HepG2 (cell line): ENCODE measurements at regions not wholly inside any gene's neighbourhood (a gene's known extent, or its start where the extent isn't known, plus 50 kb on each side); places are given as distances from the start of the nearest gene placed in this dataset.

Experiments
- ATAC-seq: fragments of 200-7000 bp; cut with Tn5 transposase; 3 replicates; pipeline ENCODE4 v1.9.1; 2020; ENCODE audit warnings: mild to moderate bottlenecking, moderate library complexity
- BruUV-seq: library from RNA; stranded (reverse); fragments of 400-500 nt; replicated peaks from 2 replicates; lab custom pipeline; 2021; lab: Mats Ljungman, UMichigan
- CTCF ChIA-PET: fragments of 300-600 bp; formaldehyde crosslinking; extraction: SDS; loops from one replicate; lab custom pipeline; 2021; ENCODE audit warnings: low total read pairs, inconsistent platforms, low intra/inter-chr PET ratio; lab: Yijun Ruan, JAX
- POLR2A ChIA-PET: fragments of 350-600 bp; sonication (Branson Sonifier 250); formaldehyde crosslinking; loops from one replicate; lab custom pipeline; 2020; ENCODE audit warnings: antibody characterized with exemption, inconsistent platforms; lab: Yijun Ruan, JAX
- DNase-seq: peaks from one replicate; pipeline ENCODE4 v3.0.0-alpha.2; 2015; ENCODE audit warnings: low spot score
- FAIRE-seq: peaks from 3 replicates; lab custom pipeline; 2011; peaks lifted over from hg19 to GRCh38; lab: Jason Lieb, UNC
- H2AFZ ChIP-seq: one replicate; pipeline ENCODE4 v1.6.1; 2011; ENCODE audit warnings: low read length, inconsistent platforms
- H3K27ac ChIP-seq: fragments of 300-600 bp; 3 replicates; pipeline ENCODE4 v1.8.0; 2011; ENCODE audit warnings: mixed run types, mild to moderate bottlenecking, mixed read lengths, low read length, inconsistent platforms; ENCODE audit not compliant: insufficient read depth; ENCODE audit errors: extremely low read length
- H3K27me3 ChIP-seq, 2 experiments: fragments of 200-600 bp in 1 of 2; 2 replicates in 1 of 2; 3 replicates in 1 of 2; pipeline versions ENCODE4 v1.6.0 to v1.8.0; 2011; ENCODE audit warnings: low read length in 2 of 2, mild to moderate bottlenecking in 2 of 2, moderate library complexity in 2 of 2, inconsistent platforms in 1 of 2; ENCODE audit not compliant: insufficient read depth in 2 of 2, control insufficient read depth in 1 of 2
- H3K36me3 ChIP-seq, 2 experiments: fragments of 200-600 bp in 1 of 2; replicated peaks in 1 of 2; 2 replicates in 1 of 2; 3 replicates in 1 of 2; pipeline versions ENCODE4 v1.5.1 to v1.8.0; 2011; ENCODE audit warnings: low read length in 2 of 2, inconsistent platforms in 1 of 2; ENCODE audit not compliant: insufficient read depth in 2 of 2, control insufficient read depth in 1 of 2
- H3K4me1 ChIP-seq: 2 replicates; pipeline ENCODE4 v1.5.1; 2012; ENCODE audit warnings: low read length, inconsistent platforms; ENCODE audit not compliant: insufficient read depth
- H3K4me2 ChIP-seq: 2 replicates; pipeline ENCODE4 v1.6.0; 2011; ENCODE audit warnings: low read depth, low read length, inconsistent platforms
- H3K4me3 ChIP-seq, 3 experiments: fragments of 200-600 bp in 1 of 3; sonication (generic), shearing (Covaris generic) in 1 of 3; replicated peaks in 1 of 3; 2 replicates each; pipeline ENCODE4 v1.5.1; 2011 to 2016; ENCODE audit warnings: low read length in 3 of 3, inconsistent platforms in 2 of 3, low read depth in 2 of 3, mild to moderate bottlenecking in 2 of 3, control low read depth in 1 of 3, mixed read lengths in 1 of 3; ENCODE audit not compliant: insufficient read depth in 1 of 3
- H3K79me2 ChIP-seq: one replicate; pipeline ENCODE4 v1.6.1; 2011; ENCODE audit warnings: low read length, inconsistent platforms; ENCODE audit not compliant: insufficient read depth
- H3K9ac ChIP-seq: 2 replicates; pipeline ENCODE4 v1.6.0; 2011; ENCODE audit warnings: mild to moderate bottlenecking, low read depth, low read length, inconsistent platforms; ENCODE audit not compliant: insufficient read depth
- H3K9me3 ChIP-seq: 2 replicates; pipeline ENCODE4 v1.5.1; 2012; ENCODE audit warnings: mild to moderate bottlenecking, low read length
- H4K20me1 ChIP-seq: 2 replicates; pipeline ENCODE4 v1.6.0; 2011; ENCODE audit warnings: inconsistent platforms, mild to moderate bottlenecking, low read length, moderate library complexity; ENCODE audit not compliant: insufficient read depth
- ESRRA ChIP-seq: sonication (generic); formaldehyde crosslinking; IDR thresholded peaks from 2 replicates; pipeline ENCODE4 v1.5.1; 2020; ENCODE audit warnings: mild to moderate bottlenecking, low read depth, missing genetic modification reagents
- MAFF ChIP-seq: IDR thresholded peaks from 2 replicates; pipeline ENCODE4 v1.6.1; 2011; ENCODE audit warnings: low read depth, low read length, improper control_type of control experiment
- MAFK ChIP-seq, 2 experiments: IDR thresholded peaks in 1 of 2; conservative IDR thresholded peaks in 1 of 2; 2 replicates each; pipeline ENCODE4 v1.6.1; 2011; ENCODE audit warnings: improper control_type of control experiment in 2 of 2, low read length in 2 of 2
- MAZ ChIP-seq, 2 experiments: sonication (generic) in 1 of 2; formaldehyde crosslinking in 1 of 2; IDR thresholded peaks; 2 replicates each; pipeline versions ENCODE4 v1.5.0 to v1.6.1; 2012 to 2020; ENCODE audit warnings: low read depth in 2 of 2, mild to moderate bottlenecking in 2 of 2, borderline replicate concordance in 1 of 2, improper control_type of control experiment in 1 of 2, low read length in 1 of 2, missing genetic modification reagents in 1 of 2, moderate library complexity in 1 of 2
- MTF2 ChIP-seq: sonication (generic); formaldehyde crosslinking; IDR thresholded peaks from 2 replicates; pipeline ENCODE4 v1.5.0; 2020; ENCODE audit warnings: missing genetic modification reagents, borderline replicate concordance
- NAIF1 ChIP-seq: sonication (generic); formaldehyde crosslinking; IDR thresholded peaks from 2 replicates; pipeline ENCODE4 v1.5.0; 2020; ENCODE audit warnings: mild to moderate bottlenecking, missing genetic modification reagents, borderline replicate concordance
- NFATC3 ChIP-seq: sonication (generic); formaldehyde crosslinking; IDR thresholded peaks from 2 replicates; pipeline ENCODE4 v1.5.1; 2020; ENCODE audit warnings: mild to moderate bottlenecking, missing genetic modification reagents
- POLR2AphosphoS5 ChIP-seq: IDR thresholded peaks from 2 replicates; pipeline ENCODE4 v1.6.1; 2012; ENCODE audit warnings: low read depth, low read length
- RBAK ChIP-seq: sonication (generic); formaldehyde crosslinking; IDR thresholded peaks from 2 replicates; pipeline ENCODE4 v1.5.1; 2020; ENCODE audit warnings: mild to moderate bottlenecking, missing genetic modification reagents
- TAF15 ChIP-seq: fragments of 200-400 bp; formaldehyde crosslinking; IDR thresholded peaks from one replicate; pipeline ENCODE4 v1.6.1; 2018; ENCODE audit warnings: mild to moderate bottlenecking, low read depth, low read length; ENCODE audit not compliant: poor library complexity, severe bottlenecking
- ZNF546 ChIP-seq: sonication (generic); formaldehyde crosslinking; conservative IDR thresholded peaks from 2 replicates; pipeline ENCODE4 v1.8.1; 2023; ENCODE audit warnings: mild to moderate bottlenecking, missing genetic modification reagents
- ZNF776 ChIP-seq: sonication (generic); formaldehyde crosslinking; IDR thresholded peaks from 2 replicates; pipeline ENCODE4 v1.4.0; 2020; ENCODE audit warnings: mild to moderate bottlenecking, missing genetic modification reagents
- ZNF777 ChIP-seq: sonication (generic); formaldehyde crosslinking; IDR thresholded peaks from 2 replicates; pipeline ENCODE4 v1.4.0; 2020; ENCODE audit warnings: missing genetic modification reagents
- WGBS: methylation state at CpG from one replicate; pipeline ENCODE4 v1.1.6; 2017; ENCODE audit warnings: low lambda C conversion rate; 5-methylcytosine and 5-hydroxymethylcytosine counted together
- in situ Hi-C: cut with HindIII; loops from 2 replicates; pipeline ENCODE4 v1.10.0; 2017; ENCODE audit warnings: low pct_unique_long_range_greater_than_20kb; ENCODE audit not compliant: extremely low pct_ligation_motif_present
- intact Hi-C: fragments of 100-400 bp; cut with micrococcal nuclease; formaldehyde crosslinking; loops from one replicate; pipeline ENCODE4 v1.10.0; 2022; ENCODE audit not compliant: unreplicated experiment
- TF ChIP-seq, protein P1 (sequence below): sonication (generic); formaldehyde crosslinking; IDR thresholded peaks from 2 replicates; pipeline ENCODE4 v1.5.0; 2020; ENCODE audit warnings: missing genetic modification reagents
- TF ChIP-seq, protein P2 (sequence below): sonication (generic); formaldehyde crosslinking; IDR thresholded peaks from 2 replicates; pipeline ENCODE4 v1.8.0; 2022; ENCODE audit warnings: mild to moderate bottlenecking, missing genetic modification reagents
- TF ChIP-seq, protein P3 (sequence below): sonication (generic); formaldehyde crosslinking; IDR thresholded peaks from 2 replicates; pipeline ENCODE4 v1.9.0; 2021; ENCODE audit warnings: missing genetic modification reagents, borderline replicate concordance

DNA sequence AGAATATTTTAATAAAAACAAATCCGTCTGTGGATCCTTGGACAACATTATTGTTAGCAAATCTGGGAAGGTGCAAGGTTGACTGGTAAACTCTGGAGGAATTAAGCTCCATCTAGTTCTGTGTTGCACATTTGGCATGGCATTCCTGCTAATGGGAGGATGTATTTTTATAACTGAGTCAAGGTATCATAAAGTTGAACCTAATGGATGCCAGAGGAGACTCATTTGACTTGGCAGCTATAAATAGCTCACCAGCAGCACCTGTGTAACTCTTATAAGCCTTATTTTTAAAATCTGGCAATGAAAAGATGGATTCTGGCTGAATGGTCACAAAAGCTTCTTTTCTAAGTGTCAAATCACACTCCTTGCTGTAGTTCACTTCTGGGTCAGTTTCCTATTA, 118.5 kb upstream of the ADAMTS5 start:
- intact Hi-C loops (no loop called here), in situ Hi-C loops (no loop called here)
- no peaks in the 10 kb centered on the region for H3K27me3 ChIP-seq
- FAIRE-seq (no peak), ATAC-seq (no peak), DNase-seq (no peak)
- no peak overlapping the region for H3K4me2 ChIP-seq
- no peak overlapping the region for H3K27ac ChIP-seq
- no peak overlapping the region for H3K4me3 ChIP-seq
- peaks cover 90% of the 10 kb centered on the region for H3K9me3 ChIP-seq
- H3K36me3 ChIP-seq, result no peaks in the 10 kb centered on the region
- H3K79me2 ChIP-seq, result no peaks in the 10 kb centered on the region
- no TSS peak for BruUV-seq
- TF ChIP-seq ZNF776 (CRISPR knock-in tag) (no peak), MTF2 (CRISPR knock-in tag) (no peak), ZNF777 (CRISPR knock-in tag) (no peak), ZNF546 (CRISPR knock-in tag) (no peak), NFATC3 (CRISPR knock-in tag) (no peak), TAF15 (no peak), ESRRA (no peak), MAZ (IDR thresholded peaks at IDR 0.05; ENCODE audit: borderline replicate concordance, low read depth, low read length) (no peak), MAZ (CRISPR knock-in tag; IDR thresholded peaks at IDR 0.05; ENCODE audit: low read depth) (no peak)
- TF ChIP-seq, protein P1, sequence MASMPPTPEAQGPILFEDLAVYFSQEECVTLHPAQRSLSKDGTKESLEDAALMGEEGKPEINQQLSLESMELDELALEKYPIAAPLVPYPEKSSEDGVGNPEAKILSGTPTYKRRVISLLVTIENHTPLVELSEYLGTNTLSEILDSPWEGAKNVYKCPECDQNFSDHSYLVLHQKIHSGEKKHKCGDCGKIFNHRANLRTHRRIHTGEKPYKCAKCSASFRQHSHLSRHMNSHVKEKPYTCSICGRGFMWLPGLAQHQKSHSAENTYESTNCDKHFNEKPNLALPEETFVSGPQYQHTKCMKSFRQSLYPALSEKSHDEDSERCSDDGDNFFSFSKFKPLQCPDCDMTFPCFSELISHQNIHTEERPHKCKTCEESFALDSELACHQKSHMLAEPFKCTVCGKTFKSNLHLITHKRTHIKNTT, result no peak
- CTCF ChIA-PET, result no interaction called here
- POLR2A ChIA-PET, result no interaction called here
- no CpG with 5 or more reads among the region's 1 CpG for WGBS
- H3K4me1 ChIP-seq, result no peaks in the 10 kb centered on the region
- H2AFZ ChIP-seq, result no peak overlapping the region
- H4K20me1 ChIP-seq, result no peaks in the 10 kb centered on the region
- H3K9ac ChIP-seq, result no peak overlapping the region

DNA sequence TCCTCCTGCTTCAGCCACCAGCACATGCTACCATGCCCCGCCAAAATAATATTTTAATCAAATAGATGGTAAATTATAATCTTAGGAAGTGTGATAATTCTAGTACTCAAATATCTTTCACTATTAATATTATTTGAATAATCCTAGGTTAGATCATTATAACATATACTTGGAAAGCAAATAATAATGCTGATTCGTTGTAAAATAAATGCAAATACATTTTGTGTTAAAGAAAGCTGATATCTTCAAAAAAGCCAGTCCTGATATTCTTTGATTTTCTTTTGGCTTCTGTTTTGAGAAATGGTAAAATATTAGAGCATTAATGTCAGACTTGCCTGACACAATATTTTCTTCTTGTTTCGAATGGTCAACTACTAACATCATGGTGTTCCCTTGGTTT, 116.3 kb upstream of the ADAMTS5 start:
- Histone ChIP-seq H3K4me3 (no peak overlapping the region), H3K9me3 (peaks cover 90% of the 10 kb centered on the region), H3K36me3 (no peaks in the 10 kb centered on the region)
- DNase-seq (no peak), FAIRE-seq (no peak), ATAC-seq (no peak)
- ChIA-PET CTCF (no interaction called here), POLR2A (no interaction called here)
- in situ Hi-C loops, result no loop called here
- intact Hi-C loops, result no loop called here
- BruUV-seq, result no TSS peak
- WGBS, result 5% methylated on average over 3 of the region's 3 CpGs
- TF ChIP-seq, protein P2, sequence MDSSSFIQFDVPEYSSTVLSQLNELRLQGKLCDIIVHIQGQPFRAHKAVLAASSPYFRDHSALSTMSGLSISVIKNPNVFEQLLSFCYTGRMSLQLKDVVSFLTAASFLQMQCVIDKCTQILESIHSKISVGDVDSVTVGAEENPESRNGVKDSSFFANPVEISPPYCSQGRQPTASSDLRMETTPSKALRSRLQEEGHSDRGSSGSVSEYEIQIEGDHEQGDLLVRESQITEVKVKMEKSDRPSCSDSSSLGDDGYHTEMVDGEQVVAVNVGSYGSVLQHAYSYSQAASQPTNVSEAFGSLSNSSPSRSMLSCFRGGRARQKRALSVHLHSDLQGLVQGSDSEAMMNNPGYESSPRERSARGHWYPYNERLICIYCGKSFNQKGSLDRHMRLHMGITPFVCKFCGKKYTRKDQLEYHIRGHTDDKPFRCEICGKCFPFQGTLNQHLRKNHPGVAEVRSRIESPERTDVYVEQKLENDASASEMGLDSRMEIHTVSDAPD (CRISPR knock-in tag), result no peak
- TF ChIP-seq NAIF1, result no peak
- TF ChIP-seq, protein P3, sequence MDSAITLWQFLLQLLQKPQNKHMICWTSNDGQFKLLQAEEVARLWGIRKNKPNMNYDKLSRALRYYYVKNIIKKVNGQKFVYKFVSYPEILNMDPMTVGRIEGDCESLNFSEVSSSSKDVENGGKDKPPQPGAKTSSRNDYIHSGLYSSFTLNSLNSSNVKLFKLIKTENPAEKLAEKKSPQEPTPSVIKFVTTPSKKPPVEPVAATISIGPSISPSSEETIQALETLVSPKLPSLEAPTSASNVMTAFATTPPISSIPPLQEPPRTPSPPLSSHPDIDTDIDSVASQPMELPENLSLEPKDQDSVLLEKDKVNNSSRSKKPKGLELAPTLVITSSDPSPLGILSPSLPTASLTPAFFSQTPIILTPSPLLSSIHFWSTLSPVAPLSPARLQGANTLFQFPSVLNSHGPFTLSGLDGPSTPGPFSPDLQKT, result no peak
- TF ChIP-seq POLR2AphosphoS5, result no peak
- peak; percentile 52; the same call in 1 of the 2 replicates for TF ChIP-seq MAFF
- TF ChIP-seq MAFK (conservative IDR thresholded peaks at IDR 0.05 in 1 of 2, IDR thresholded peaks at IDR 0.05 in 1 of 2; ENCODE audit: low read length in 2 of 2), result peak; percentile 8 to 61; a peak in 2 of 4 replicates
- TF ChIP-seq RBAK, result no peak
- TF ChIP-seq, all 625 proteins: peak for 2
- Histone ChIP-seq H2AFZ (no peak overlapping the region), H3K9ac (no peak overlapping the region), H3K4me2 (no peak overlapping the region), H4K20me1 (no peaks in the 10 kb centered on the region), H3K79me2 (no peaks in the 10 kb centered on the region), H3K27ac (no peak overlapping the region), H3K27me3 (no peaks in the 10 kb centered on the region), H3K4me1 (no peaks in the 10 kb centered on the region)
